HEK293 (cell line): ENCODE measurements at regions not wholly inside any gene's neighbourhood (a gene's known extent, or its start where the extent isn't known, plus 50 kb on each side); places are given as distances from the start of the nearest gene placed in this dataset.

Source experiments
- RBAK ChIP-seq: fragments of 450-650 bp; formaldehyde crosslinking; IDR thresholded peaks from 2 replicates; pipeline ENCODE4 v1.5.1; 2016; ENCODE audit warnings: missing biosample characterization, missing genetic modification characterization
- ZBTB11 ChIP-seq: fragments of 450-650 bp; formaldehyde crosslinking; conservative IDR thresholded peaks from 2 replicates; pipeline ENCODE4 v1.5.1; 2016; ENCODE audit warnings: low read depth, missing biosample characterization, missing genetic modification characterization
- ZNF214 ChIP-seq: fragments of 450-650 bp; formaldehyde crosslinking; IDR thresholded peaks from 2 replicates; pipeline ENCODE4 v1.5.1; 2017; ENCODE audit warnings: missing biosample characterization, mild to moderate bottlenecking, missing genetic modification characterization, borderline replicate concordance
- ZNF274 ChIP-seq, 2 experiments: fragments of 200-500 bp in 1 of 2; fragments of 450-650 bp in 1 of 2; sonication (Bioruptor generic) in 1 of 2; formaldehyde crosslinking in 1 of 2; IDR thresholded peaks; 2 replicates each; pipeline versions ENCODE4 v1.5.1 to v1.6.1; 2014 to 2016; ENCODE audit warnings: borderline replicate concordance in 1 of 2, inconsistent platforms in 1 of 2, low read length in 1 of 2, missing biosample characterization in 1 of 2, missing genetic modification characterization in 1 of 2
- ZNF561 ChIP-seq: fragments of 450-650 bp; IDR thresholded peaks from 2 replicates; pipeline ENCODE4 v1.5.1; 2018; ENCODE audit warnings: missing biosample characterization, missing genetic modification characterization, borderline replicate concordance
- ZNF580 ChIP-seq: fragments of 450-650 bp; formaldehyde crosslinking; IDR thresholded peaks from 2 replicates; pipeline ENCODE4 v1.5.1; 2016; ENCODE audit warnings: missing biosample characterization, missing genetic modification characterization
- ZNF629 ChIP-seq: fragments of 450-650 bp; formaldehyde crosslinking; IDR thresholded peaks from 2 replicates; pipeline ENCODE4 v1.5.1; 2017; ENCODE audit warnings: missing biosample characterization, missing genetic modification characterization
- ZNF791 ChIP-seq: fragments of 450-650 bp; formaldehyde crosslinking; IDR thresholded peaks from 2 replicates; pipeline ENCODE4 v1.5.1; 2016; ENCODE audit warnings: missing biosample characterization, missing genetic modification characterization
- TF ChIP-seq, protein P1 (sequence below): fragments of 450-650 bp; formaldehyde crosslinking; IDR thresholded peaks from 2 replicates; pipeline ENCODE4 v1.5.1; 2016; ENCODE audit warnings: missing biosample characterization, missing genetic modification characterization
- TF ChIP-seq, protein P2 (sequence below): fragments of 450-650 bp; IDR thresholded peaks from 2 replicates; pipeline ENCODE4 v1.5.1; 2018; ENCODE audit warnings: missing biosample characterization, missing genetic modification characterization
- TF ChIP-seq, protein P3 (sequence below): fragments of 450-650 bp; formaldehyde crosslinking; IDR thresholded peaks from 2 replicates; pipeline ENCODE4 v1.5.1; 2016; ENCODE audit warnings: missing biosample characterization, missing genetic modification characterization, low read depth

DNA sequence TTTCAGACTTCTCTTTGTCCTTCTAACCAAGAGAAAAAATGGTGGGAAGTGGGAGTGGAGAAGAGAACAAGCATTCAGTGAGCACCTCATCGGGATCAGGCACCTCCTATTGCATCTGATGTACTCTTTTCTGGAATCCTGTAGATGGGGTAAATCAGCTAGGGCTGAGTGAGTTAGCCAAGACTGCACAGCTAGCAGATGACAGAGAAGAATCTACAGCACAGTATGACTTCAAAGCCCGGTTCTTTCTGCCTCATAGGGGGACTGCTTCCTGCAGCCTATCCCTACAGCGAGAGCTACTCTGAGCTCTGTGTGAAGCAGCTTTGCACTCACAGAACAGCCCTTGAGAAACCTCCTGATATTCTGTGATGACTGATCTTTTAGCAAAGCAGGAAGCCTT, 275.2 kb upstream of the MEIS2 start:
- TF ChIP-seq ZNF561 (no peak), ZNF580 (tag by site-specific recombination) (no peak), ZBTB11 (no peak), RBAK (tag by site-specific recombination) (no peak), ZNF214 (tag by site-specific recombination) (no peak), ZNF274 (IDR thresholded peaks at IDR 0.05; ENCODE audit: low read length) (no peak), ZNF274 (tag by site-specific recombination; IDR thresholded peaks at IDR 0.05; ENCODE audit: borderline replicate concordance) (no peak), ZNF629 (tag by site-specific recombination) (no peak), ZNF791 (tag by site-specific recombination) (no peak)
- TF ChIP-seq, protein P1, sequence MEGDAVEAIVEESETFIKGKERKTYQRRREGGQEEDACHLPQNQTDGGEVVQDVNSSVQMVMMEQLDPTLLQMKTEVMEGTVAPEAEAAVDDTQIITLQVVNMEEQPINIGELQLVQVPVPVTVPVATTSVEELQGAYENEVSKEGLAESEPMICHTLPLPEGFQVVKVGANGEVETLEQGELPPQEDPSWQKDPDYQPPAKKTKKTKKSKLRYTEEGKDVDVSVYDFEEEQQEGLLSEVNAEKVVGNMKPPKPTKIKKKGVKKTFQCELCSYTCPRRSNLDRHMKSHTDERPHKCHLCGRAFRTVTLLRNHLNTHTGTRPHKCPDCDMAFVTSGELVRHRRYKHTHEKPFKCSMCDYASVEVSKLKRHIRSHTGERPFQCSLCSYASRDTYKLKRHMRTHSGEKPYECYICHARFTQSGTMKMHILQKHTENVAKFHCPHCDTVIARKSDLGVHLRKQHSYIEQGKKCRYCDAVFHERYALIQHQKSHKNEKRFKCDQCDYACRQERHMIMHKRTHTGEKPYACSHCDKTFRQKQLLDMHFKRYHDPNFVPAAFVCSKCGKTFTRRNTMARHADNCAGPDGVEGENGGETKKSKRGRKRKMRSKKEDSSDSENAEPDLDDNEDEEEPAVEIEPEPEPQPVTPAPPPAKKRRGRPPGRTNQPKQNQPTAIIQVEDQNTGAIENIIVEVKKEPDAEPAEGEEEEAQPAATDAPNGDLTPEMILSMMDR: no peak
- TF ChIP-seq, protein P2, sequence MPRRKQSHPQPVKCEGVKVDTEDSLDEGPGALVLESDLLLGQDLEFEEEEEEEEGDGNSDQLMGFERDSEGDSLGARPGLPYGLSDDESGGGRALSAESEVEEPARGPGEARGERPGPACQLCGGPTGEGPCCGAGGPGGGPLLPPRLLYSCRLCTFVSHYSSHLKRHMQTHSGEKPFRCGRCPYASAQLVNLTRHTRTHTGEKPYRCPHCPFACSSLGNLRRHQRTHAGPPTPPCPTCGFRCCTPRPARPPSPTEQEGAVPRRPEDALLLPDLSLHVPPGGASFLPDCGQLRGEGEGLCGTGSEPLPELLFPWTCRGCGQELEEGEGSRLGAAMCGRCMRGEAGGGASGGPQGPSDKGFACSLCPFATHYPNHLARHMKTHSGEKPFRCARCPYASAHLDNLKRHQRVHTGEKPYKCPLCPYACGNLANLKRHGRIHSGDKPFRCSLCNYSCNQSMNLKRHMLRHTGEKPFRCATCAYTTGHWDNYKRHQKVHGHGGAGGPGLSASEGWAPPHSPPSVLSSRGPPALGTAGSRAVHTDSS (tag by site-specific recombination): no peak
- TF ChIP-seq, protein P3, sequence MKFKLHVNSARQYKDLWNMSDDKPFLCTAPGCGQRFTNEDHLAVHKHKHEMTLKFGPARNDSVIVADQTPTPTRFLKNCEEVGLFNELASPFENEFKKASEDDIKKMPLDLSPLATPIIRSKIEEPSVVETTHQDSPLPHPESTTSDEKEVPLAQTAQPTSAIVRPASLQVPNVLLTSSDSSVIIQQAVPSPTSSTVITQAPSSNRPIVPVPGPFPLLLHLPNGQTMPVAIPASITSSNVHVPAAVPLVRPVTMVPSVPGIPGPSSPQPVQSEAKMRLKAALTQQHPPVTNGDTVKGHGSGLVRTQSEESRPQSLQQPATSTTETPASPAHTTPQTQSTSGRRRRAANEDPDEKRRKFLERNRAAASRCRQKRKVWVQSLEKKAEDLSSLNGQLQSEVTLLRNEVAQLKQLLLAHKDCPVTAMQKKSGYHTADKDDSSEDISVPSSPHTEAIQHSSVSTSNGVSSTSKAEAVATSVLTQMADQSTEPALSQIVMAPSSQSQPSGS (tag by site-specific recombination): no peak
